ENCODE measurements at regions not wholly inside any gene's neighbourhood (a gene's known extent, or its start where the extent isn't known, plus 50 kb on each side); places are given as distances from the start of the nearest gene placed in this dataset.

DNA sequence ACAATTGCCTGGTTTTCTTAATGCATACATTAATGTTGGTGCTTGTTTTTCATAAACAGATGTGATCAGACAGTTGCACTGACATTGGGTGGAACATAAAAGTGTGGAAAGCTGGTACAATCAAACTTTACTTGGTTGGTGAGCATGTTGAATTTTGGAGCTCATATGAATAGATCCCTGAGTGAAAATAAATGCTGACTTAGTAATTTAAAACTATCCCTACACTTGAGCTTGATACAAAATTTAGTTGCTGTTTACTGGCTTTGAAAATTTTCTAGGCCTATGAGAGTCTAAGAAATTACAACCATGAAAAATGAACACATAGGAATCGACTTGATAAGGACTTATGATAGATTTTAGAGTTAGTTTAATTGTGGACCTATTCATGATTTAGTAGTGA is 551.8 kb upstream of the PABPC4L start:
- Histone ChIP-seq H3K4me1 (ENCODE audit: control insufficient read depth in 3 of 3, insufficient read depth in 2 of 3, low read depth in 1 of 3, low read length in 2 of 3) (no peaks in the 10 kb centered on the region), H3K4me3 (ENCODE audit: low read depth in 1 of 3, low read length in 3 of 3) (no peak overlapping the region), H3K27me3 (ENCODE audit: control insufficient read depth in 3 of 3, insufficient read depth in 3 of 3, low read length in 3 of 3) (no peaks in the 10 kb centered on the region), H3K27ac (ENCODE audit: low read depth in 1 of 3, low read length in 2 of 3) (no peak overlapping the region), H3K36me3 (ENCODE audit: control insufficient read depth in 3 of 3, insufficient read depth in 2 of 3, low read depth in 1 of 3, low read length in 3 of 3) (no peaks in the 10 kb centered on the region), H3K9me3 (ENCODE audit: control insufficient read depth in 2 of 2, insufficient read depth in 1 of 2, low read depth in 1 of 2, low read length in 1 of 2) (no peaks in the 10 kb centered on the region)
- WGBS, 3 donors, result 28 to 58% (median 35%) methylated on average over 1 of the region's 1 CpG
- DNase-seq (no peak), FAIRE-seq (no peak)

DNA sequence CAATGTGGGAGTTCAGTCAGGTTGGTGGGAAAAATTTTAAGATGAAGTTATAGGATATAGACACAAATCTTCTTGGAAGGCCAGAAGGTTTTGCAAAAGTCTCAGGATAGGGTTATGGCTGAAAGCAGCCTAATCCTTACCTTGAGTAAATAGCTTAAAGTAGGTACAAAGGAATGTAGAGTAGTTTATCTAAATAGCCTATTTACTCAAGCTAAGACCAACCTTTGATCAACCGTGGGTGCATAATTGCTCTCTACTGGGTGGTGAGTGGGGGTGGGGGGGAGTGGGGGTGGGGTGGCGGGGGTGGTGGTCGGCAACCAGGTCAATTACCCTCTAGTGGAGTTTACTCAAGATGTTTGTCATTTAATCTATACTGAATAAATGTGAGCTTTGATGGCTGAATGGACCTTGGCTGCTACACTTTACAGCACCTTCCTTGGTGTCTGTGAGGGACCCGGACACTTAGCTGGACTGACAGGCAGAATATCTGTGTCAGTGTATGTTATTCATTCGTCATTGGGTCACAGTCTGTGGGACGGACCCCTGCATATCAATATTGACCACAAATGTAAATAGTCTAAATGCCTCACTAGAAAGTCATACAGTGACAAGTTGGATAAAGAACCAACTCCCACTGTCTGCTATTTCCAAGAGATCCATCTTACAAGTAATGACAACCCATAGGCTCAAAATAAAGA is 545.7 kb upstream of the PABPC4L start:
- DNase-seq (peak in 1 of 2 donors; percentile 29), FAIRE-seq (no peak)
- no peaks in the 10 kb centered on the region for H3K27me3 ChIP-seq (ENCODE audit: control insufficient read depth in 3 of 3, insufficient read depth in 3 of 3, low read length in 3 of 3)
- no peaks in the 10 kb centered on the region for H3K9me3 ChIP-seq (ENCODE audit: control insufficient read depth in 2 of 2, insufficient read depth in 1 of 2, low read depth in 1 of 2, low read length in 1 of 2)
- no peak overlapping the region for H3K27ac ChIP-seq (ENCODE audit: low read depth in 1 of 3, low read length in 2 of 3)
- no peaks in the 10 kb centered on the region for H3K36me3 ChIP-seq (ENCODE audit: control insufficient read depth in 3 of 3, insufficient read depth in 2 of 3, low read depth in 1 of 3, low read length in 3 of 3)
- peaks cover 0 to 4% (median 0%) of the 10 kb centered on the region in 3 donors for H3K4me1 ChIP-seq (ENCODE audit: control insufficient read depth in 3 of 3, insufficient read depth in 2 of 3, low read depth in 1 of 3, low read length in 2 of 3)
- no peak overlapping the region for H3K4me3 ChIP-seq (ENCODE audit: low read depth in 1 of 3, low read length in 3 of 3)
- WGBS, 3 donors, result 22 to 51% (median 28%) methylated on average over 6 of the region's 6 CpGs

DNA sequence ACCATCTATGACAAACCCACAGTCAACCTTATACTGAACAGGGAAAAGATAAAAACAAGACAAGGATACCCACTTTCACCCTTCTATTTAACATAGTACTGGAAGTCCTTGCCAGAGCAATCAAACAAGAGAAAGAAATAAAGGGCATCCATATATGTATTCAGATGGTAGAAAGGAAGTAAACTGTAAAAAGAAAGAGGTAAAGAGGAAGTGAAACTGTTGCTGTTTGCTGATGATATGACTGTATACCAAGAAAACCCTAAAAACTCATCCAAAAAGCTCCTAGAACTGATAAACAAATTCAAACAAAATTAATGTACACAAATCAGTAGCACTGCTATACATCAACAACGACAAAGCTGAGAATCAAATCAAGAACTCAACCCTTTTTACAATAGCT is 538.7 kb upstream of the PABPC4L start:
- Histone ChIP-seq H3K9me3 (ENCODE audit: control insufficient read depth in 2 of 2, insufficient read depth in 1 of 2, low read depth in 1 of 2, low read length in 1 of 2) (no peaks in the 10 kb centered on the region), H3K27me3 (ENCODE audit: control insufficient read depth in 3 of 3, insufficient read depth in 3 of 3, low read length in 3 of 3) (no peaks in the 10 kb centered on the region), H3K4me1 (ENCODE audit: control insufficient read depth in 3 of 3, insufficient read depth in 2 of 3, low read depth in 1 of 3, low read length in 2 of 3) (no peaks in the 10 kb centered on the region), H3K27ac (ENCODE audit: low read depth in 1 of 3, low read length in 2 of 3) (no peak overlapping the region), H3K36me3 (ENCODE audit: control insufficient read depth in 3 of 3, insufficient read depth in 2 of 3, low read depth in 1 of 3, low read length in 3 of 3) (no peaks in the 10 kb centered on the region), H3K4me3 (ENCODE audit: low read depth in 1 of 3, low read length in 3 of 3) (no peak overlapping the region)
- DNase-seq (no peak), FAIRE-seq (no peak)
- 67 to 76% (median 75%) methylated on average over 1 of the region's 1 CpG for WGBS, 3 donors

DNA sequence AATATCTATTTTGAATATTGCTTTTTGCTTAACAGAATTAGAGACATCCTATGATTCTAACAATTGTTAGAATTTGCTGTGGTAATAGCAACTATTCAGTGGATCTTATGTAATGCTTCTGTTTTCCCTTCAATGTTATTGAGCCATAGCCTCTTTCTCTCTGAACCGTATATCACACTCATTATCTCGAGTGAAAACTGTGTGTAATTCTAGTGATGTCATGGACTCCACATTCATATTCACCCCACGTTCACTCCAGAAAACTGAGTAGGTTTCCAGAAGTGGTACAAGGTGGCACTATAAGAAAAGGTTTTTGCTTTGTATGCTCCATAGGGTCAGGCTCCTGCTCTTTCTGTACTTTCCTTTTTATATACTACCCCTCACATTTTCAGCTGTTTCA is 534.3 kb upstream of the PABPC4L start:
- H3K27ac ChIP-seq (ENCODE audit: low read depth in 1 of 3, low read length in 2 of 3), result no peak overlapping the region
- H3K4me3 ChIP-seq (ENCODE audit: low read depth in 1 of 3, low read length in 3 of 3), result no peak overlapping the region
- FAIRE-seq (no peak), DNase-seq (no peak)
- no peaks in the 10 kb centered on the region for H3K36me3 ChIP-seq (ENCODE audit: control insufficient read depth in 3 of 3, insufficient read depth in 2 of 3, low read depth in 1 of 3, low read length in 3 of 3)
- 66 to 80% (median 72%) methylated on average over 3 of the region's 3 CpGs for WGBS, 3 donors
- no peaks in the 10 kb centered on the region for H3K27me3 ChIP-seq (ENCODE audit: control insufficient read depth in 3 of 3, insufficient read depth in 3 of 3, low read length in 3 of 3)
- peaks cover 0 to 6% of the 10 kb centered on the region in 2 donors for H3K9me3 ChIP-seq (ENCODE audit: control insufficient read depth in 2 of 2, insufficient read depth in 1 of 2, low read depth in 1 of 2, low read length in 1 of 2)
- H3K4me1 ChIP-seq (ENCODE audit: control insufficient read depth in 3 of 3, insufficient read depth in 2 of 3, low read depth in 1 of 3, low read length in 2 of 3), result no peaks in the 10 kb centered on the region

DNA sequence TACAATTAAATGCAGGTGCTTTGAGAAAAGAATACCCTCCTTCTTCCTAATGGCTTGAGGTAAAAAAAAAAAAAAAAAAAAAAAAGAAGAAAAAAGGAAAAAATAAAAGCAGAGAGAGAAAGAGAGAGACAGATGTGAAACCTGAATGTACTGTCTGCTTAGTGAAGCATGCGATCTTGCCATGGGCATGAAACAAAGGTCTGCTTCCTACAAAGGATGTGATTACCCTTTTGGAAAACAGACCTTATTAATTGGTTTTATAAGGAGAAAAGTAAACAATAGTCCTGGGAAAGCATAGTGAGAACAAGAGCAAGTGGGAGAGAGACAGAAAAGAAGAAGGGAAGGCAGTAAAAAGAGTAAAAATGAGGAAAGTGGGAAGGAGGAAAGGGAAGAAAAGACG is 526.1 kb upstream of the PABPC4L start:
- DNase-seq, result no peak
- 75 to 83% (median 76%) methylated on average over 2 of the region's 2 CpGs for WGBS, 3 donors
- no peak for FAIRE-seq
- Histone ChIP-seq H3K27me3 (ENCODE audit: control insufficient read depth in 3 of 3, insufficient read depth in 3 of 3, low read length in 3 of 3) (no peaks in the 10 kb centered on the region), H3K9me3 (ENCODE audit: control insufficient read depth in 2 of 2, insufficient read depth in 1 of 2, low read depth in 1 of 2, low read length in 1 of 2) (peaks cover 0 to 3% of the 10 kb centered on the region in 2 donors), H3K4me1 (ENCODE audit: control insufficient read depth in 3 of 3, insufficient read depth in 2 of 3, low read depth in 1 of 3, low read length in 2 of 3) (no peaks in the 10 kb centered on the region), H3K36me3 (ENCODE audit: control insufficient read depth in 3 of 3, insufficient read depth in 2 of 3, low read depth in 1 of 3, low read length in 3 of 3) (no peaks in the 10 kb centered on the region), H3K27ac (ENCODE audit: low read depth in 1 of 3, low read length in 2 of 3) (no peak overlapping the region), H3K4me3 (ENCODE audit: low read depth in 1 of 3, low read length in 3 of 3) (no peak overlapping the region)

DNA sequence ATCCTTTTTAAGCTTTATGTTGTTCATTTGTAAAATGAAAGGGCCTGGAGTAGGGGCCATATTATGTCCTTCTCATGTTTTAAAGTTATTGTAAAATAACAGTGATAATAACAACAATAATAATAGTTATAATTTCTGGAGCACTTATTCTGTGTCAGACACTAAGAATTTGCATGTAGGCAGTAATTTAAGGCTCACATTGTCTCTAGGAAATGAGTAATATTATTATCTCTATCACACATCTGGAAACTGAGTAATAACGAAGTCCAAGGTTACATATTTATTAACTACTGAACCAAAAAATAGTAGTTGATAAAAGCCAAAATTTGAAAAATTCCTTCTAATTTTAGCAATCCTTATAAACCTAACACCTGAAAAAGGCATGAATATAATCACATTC is 520.7 kb upstream of the PABPC4L start:
- FAIRE-seq, result no peak
- Histone ChIP-seq H3K9me3 (ENCODE audit: control insufficient read depth in 2 of 2, insufficient read depth in 1 of 2, low read depth in 1 of 2, low read length in 1 of 2) (no peaks in the 10 kb centered on the region), H3K27me3 (ENCODE audit: control insufficient read depth in 3 of 3, insufficient read depth in 3 of 3, low read length in 3 of 3) (no peaks in the 10 kb centered on the region), H3K27ac (ENCODE audit: low read depth in 1 of 3, low read length in 2 of 3) (no peak overlapping the region), H3K4me1 (ENCODE audit: control insufficient read depth in 3 of 3, insufficient read depth in 2 of 3, low read depth in 1 of 3, low read length in 2 of 3) (no peaks in the 10 kb centered on the region), H3K4me3 (ENCODE audit: low read depth in 1 of 3, low read length in 3 of 3) (no peak overlapping the region), H3K36me3 (ENCODE audit: control insufficient read depth in 3 of 3, insufficient read depth in 2 of 3, low read depth in 1 of 3, low read length in 3 of 3) (no peaks in the 10 kb centered on the region)
- DNase-seq, result no peak
- WGBS, 3 donors, result 69 to 81% (median 74%) methylated on average over 1 of the region's 1 CpG

DNA sequence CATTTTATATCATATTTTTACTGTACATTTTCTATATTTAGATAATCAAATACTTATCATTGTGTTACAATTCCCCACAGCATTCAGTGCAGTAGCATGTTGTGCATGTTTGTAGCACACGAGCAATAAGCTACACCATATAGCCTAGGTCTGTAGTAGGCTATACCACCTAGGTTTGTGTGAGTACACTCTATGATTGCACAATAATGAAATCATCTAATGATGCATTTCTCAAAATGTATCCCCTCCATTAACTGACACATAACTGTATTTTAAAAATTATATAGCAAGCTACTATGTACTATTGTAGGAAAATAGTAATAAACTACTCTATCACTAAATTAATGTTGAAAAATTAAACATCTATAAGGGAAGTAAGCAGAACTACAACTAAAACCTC is 518.4 kb upstream of the PABPC4L start:
- no peaks in the 10 kb centered on the region for H3K36me3 ChIP-seq (ENCODE audit: control insufficient read depth in 3 of 3, insufficient read depth in 2 of 3, low read depth in 1 of 3, low read length in 3 of 3)
- DNase-seq (no peak), FAIRE-seq (no peak)
- no peaks in the 10 kb centered on the region for H3K9me3 ChIP-seq (ENCODE audit: control insufficient read depth in 2 of 2, insufficient read depth in 1 of 2, low read depth in 1 of 2, low read length in 1 of 2)
- H3K27me3 ChIP-seq (ENCODE audit: control insufficient read depth in 3 of 3, insufficient read depth in 3 of 3, low read length in 3 of 3), result no peaks in the 10 kb centered on the region
- H3K4me1 ChIP-seq (ENCODE audit: control insufficient read depth in 3 of 3, insufficient read depth in 2 of 3, low read depth in 1 of 3, low read length in 2 of 3), result no peaks in the 10 kb centered on the region
- no peak overlapping the region for H3K27ac ChIP-seq (ENCODE audit: low read depth in 1 of 3, low read length in 2 of 3)
- WGBS, 3 donors, result 72 to 94% (median 89%) methylated on average over 1 of the region's 1 CpG
- no peak overlapping the region for H3K4me3 ChIP-seq (ENCODE audit: low read depth in 1 of 3, low read length in 3 of 3)

DNA sequence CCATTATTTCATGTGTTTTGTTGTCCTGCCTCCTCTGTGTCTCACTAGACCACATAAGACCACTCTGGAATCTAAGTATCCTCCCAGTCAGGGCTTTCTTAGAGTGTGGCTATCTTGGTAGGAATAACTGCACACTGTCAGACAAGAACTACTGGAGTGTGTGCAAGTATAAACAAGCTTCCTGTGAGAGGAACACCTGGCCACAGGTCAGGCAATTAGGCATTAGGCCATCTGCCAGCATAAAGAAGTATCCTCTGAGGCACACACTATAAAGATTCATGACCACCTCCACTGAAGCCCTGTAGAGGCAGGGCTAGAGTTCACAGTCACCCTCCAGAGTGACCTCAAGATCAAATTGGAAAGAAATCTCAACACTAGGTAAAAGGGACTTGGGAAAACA is 507.0 kb upstream of the PABPC4L start:
- no peak overlapping the region for H3K4me3 ChIP-seq (ENCODE audit: low read depth in 1 of 3, low read length in 3 of 3)
- H3K36me3 ChIP-seq (ENCODE audit: control insufficient read depth in 3 of 3, insufficient read depth in 2 of 3, low read depth in 1 of 3, low read length in 3 of 3), result no peaks in the 10 kb centered on the region
- no peaks in the 10 kb centered on the region for H3K27me3 ChIP-seq (ENCODE audit: control insufficient read depth in 3 of 3, insufficient read depth in 3 of 3, low read length in 3 of 3)
- H3K9me3 ChIP-seq (ENCODE audit: control insufficient read depth in 2 of 2, insufficient read depth in 1 of 2, low read depth in 1 of 2, low read length in 1 of 2), result peaks cover 0 to 2% of the 10 kb centered on the region in 2 donors
- FAIRE-seq, result no peak
- no peak overlapping the region for H3K27ac ChIP-seq (ENCODE audit: low read depth in 1 of 3, low read length in 2 of 3)
- DNase-seq, result no peak
- H3K4me1 ChIP-seq (ENCODE audit: control insufficient read depth in 3 of 3, insufficient read depth in 2 of 3, low read depth in 1 of 3, low read length in 2 of 3), result no peaks in the 10 kb centered on the region

DNA sequence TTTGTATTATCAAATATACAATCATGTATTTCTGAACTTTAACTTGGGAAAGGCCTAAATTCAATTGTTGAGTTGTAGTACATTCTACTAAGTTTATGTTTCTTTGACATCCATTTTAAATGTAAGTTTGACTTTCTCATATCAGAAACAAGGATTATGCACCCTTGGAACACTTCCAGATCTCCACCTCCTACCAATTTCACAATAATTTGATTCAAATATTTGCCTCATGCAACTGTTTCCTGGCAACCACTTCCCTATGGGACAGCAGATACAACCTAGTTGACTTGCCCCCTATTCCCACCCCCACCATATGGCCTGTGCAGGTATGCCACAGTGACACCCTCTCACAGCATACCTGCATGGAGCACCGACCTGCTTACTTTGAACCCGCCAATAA is 506.4 kb upstream of the PABPC4L start:
- Histone ChIP-seq H3K4me1 (ENCODE audit: control insufficient read depth in 3 of 3, insufficient read depth in 2 of 3, low read depth in 1 of 3, low read length in 2 of 3) (no peaks in the 10 kb centered on the region), H3K27ac (ENCODE audit: low read depth in 1 of 3, low read length in 2 of 3) (no peak overlapping the region), H3K9me3 (ENCODE audit: control insufficient read depth in 2 of 2, insufficient read depth in 1 of 2, low read depth in 1 of 2, low read length in 1 of 2) (no peaks in the 10 kb centered on the region), H3K4me3 (ENCODE audit: low read depth in 1 of 3, low read length in 3 of 3) (no peak overlapping the region), H3K27me3 (ENCODE audit: control insufficient read depth in 3 of 3, insufficient read depth in 3 of 3, low read length in 3 of 3) (no peaks in the 10 kb centered on the region), H3K36me3 (ENCODE audit: control insufficient read depth in 3 of 3, insufficient read depth in 2 of 3, low read depth in 1 of 3, low read length in 3 of 3) (no peaks in the 10 kb centered on the region)
- FAIRE-seq (no peak), DNase-seq (no peak)
- 88 to 94% (median 91%) methylated on average over 2 of the region's 2 CpGs for WGBS, 3 donors
